HL-60 (cell line): ENCODE measurements at regions not wholly inside any gene's neighbourhood (a gene's known extent, or its start where the extent isn't known, plus 50 kb on each side); places are given as distances from the start of the nearest gene placed in this dataset.

Experiments
- DNase-seq, 2 experiments: peaks; one replicate each; pipeline ENCODE4 v3.0.0-alpha.2; 2010 to 2020; ENCODE audit warnings: low read depth in 1 of 2, low spot score in 1 of 2
- H3K27ac ChIP-seq: fragments of 250-450 bp; sonication (Bioruptor Pico); replicated peaks from 2 replicates; pipeline ENCODE4 v1.5.1; 2020; ENCODE audit warnings: mild to moderate bottlenecking, moderate library complexity
- H3K27me3 ChIP-seq: fragments of 250-450 bp; sonication (Bioruptor Pico); 2 replicates; pipeline ENCODE4 v1.5.1; 2021; ENCODE audit warnings: mild to moderate bottlenecking, moderate library complexity; ENCODE audit not compliant: insufficient read depth, poor library complexity, severe bottlenecking
- H3K4me3 ChIP-seq: replicated peaks from 2 replicates; pipeline ENCODE4 v1.5.1; 2011; ENCODE audit warnings: mild to moderate bottlenecking, control low read depth, low read length; ENCODE audit not compliant: insufficient read depth
- CTCF ChIP-seq: IDR thresholded peaks from one replicate; pipeline ENCODE4 v1.5.1; 2011; ENCODE audit warnings: low read length, control low read depth, inconsistent platforms; ENCODE audit not compliant: insufficient read depth
- GABPA ChIP-seq: IDR thresholded peaks from 2 replicates; pipeline ENCODE4 v1.6.1; 2012; ENCODE audit warnings: low read depth
- POLR2AphosphoS5 ChIP-seq: IDR thresholded peaks from 2 replicates; pipeline ENCODE4 v1.6.1; 2012; ENCODE audit warnings: low read depth
- SPI1 ChIP-seq: IDR thresholded peaks from 2 replicates; pipeline ENCODE4 v1.6.1; 2012; ENCODE audit warnings: low read depth, mild to moderate bottlenecking, borderline replicate concordance
- TF ChIP-seq, protein P1 (sequence below): IDR thresholded peaks from 2 replicates; pipeline ENCODE4 v1.6.1; 2012; ENCODE audit warnings: low read depth; ENCODE audit not compliant: insufficient replicate concordance

DNA sequence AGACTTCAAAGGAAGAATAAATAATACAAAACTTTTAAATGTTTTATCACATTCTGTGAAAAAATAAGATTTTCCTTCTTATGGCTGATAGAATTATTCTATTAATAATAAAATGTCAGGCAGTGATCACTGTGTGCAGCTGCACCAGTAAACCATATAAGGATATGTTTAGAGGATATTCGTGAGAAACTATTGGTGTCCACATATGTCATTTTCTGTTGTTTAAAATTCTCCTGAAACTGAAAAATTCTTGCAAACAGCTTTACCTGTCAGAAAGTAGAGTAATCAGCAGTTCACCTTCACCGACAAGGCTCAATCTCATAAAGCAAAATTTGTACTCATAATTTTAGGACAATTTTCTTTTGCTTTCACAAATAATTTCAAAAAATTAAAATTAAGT is 170.1 kb upstream of the KCNH7 start:
- TF ChIP-seq POLR2AphosphoS5: no peak
- no peak for TF ChIP-seq SPI1
- TF ChIP-seq, protein P1, sequence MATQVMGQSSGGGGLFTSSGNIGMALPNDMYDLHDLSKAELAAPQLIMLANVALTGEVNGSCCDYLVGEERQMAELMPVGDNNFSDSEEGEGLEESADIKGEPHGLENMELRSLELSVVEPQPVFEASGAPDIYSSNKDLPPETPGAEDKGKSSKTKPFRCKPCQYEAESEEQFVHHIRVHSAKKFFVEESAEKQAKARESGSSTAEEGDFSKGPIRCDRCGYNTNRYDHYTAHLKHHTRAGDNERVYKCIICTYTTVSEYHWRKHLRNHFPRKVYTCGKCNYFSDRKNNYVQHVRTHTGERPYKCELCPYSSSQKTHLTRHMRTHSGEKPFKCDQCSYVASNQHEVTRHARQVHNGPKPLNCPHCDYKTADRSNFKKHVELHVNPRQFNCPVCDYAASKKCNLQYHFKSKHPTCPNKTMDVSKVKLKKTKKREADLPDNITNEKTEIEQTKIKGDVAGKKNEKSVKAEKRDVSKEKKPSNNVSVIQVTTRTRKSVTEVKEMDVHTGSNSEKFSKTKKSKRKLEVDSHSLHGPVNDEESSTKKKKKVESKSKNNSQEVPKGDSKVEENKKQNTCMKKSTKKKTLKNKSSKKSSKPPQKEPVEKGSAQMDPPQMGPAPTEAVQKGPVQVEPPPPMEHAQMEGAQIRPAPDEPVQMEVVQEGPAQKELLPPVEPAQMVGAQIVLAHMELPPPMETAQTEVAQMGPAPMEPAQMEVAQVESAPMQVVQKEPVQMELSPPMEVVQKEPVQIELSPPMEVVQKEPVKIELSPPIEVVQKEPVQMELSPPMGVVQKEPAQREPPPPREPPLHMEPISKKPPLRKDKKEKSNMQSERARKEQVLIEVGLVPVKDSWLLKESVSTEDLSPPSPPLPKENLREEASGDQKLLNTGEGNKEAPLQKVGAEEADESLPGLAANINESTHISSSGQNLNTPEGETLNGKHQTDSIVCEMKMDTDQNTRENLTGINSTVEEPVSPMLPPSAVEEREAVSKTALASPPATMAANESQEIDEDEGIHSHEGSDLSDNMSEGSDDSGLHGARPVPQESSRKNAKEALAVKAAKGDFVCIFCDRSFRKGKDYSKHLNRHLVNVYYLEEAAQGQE: no peak
- TF ChIP-seq GABPA: no peak
- no peak for TF ChIP-seq CTCF
- Histone ChIP-seq H3K4me3 (no peak overlapping the region), H3K27me3 (no peaks in the 10 kb centered on the region), H3K27ac (no peak overlapping the region)
- no peak for DNase-seq

DNA sequence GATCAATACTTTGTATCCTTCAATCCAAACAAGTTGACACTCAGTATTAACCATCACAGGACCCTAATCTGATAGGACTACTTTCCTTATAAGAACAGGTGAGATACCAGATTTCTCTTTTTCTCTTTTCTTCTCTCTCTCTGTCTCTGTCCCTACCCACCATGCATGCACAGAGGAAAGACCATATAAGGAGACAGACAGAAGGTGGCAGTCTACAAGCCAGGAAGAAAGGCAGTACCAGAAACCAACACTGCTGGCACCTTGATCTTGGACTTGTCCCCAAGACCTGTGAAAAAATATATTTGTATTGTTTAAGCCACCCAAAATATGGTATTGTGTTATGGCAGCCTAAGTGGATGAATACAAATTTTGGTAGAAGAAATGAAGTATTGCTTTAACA is 156.2 kb upstream of the KCNH7 start:
- no peaks in the 10 kb centered on the region for H3K27me3 ChIP-seq
- no peak for DNase-seq
- H3K4me3 ChIP-seq: no peak overlapping the region
- H3K27ac ChIP-seq: no peak overlapping the region
- TF ChIP-seq, protein P1: no peak
- TF ChIP-seq POLR2AphosphoS5 (no peak), CTCF (no peak), SPI1 (no peak), GABPA (no peak)

DNA sequence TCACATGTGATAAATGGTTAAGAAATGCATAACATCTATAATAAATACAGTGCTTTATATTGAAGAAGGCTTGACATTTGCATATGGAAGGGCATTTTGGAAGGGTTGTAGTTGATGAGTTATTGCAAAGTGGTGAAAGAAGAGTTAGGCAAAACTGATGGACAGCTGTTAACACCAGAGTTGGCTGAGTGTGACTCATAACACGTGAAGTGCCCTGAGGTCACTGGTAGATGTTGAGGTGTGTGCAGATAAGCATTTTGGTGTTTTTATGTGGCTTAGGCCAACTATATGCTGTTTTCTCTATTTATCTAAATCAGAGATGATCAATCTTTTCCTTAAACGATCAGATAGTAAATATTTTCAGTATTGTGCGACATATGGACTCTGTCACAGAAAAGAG is 154.3 kb upstream of the KCNH7 start:
- H3K27me3 ChIP-seq: no peaks in the 10 kb centered on the region
- no peak overlapping the region for H3K4me3 ChIP-seq
- TF ChIP-seq, protein P1: no peak
- TF ChIP-seq POLR2AphosphoS5 (no peak), SPI1 (no peak), GABPA (no peak)
- DNase-seq: no peak
- no peak overlapping the region for H3K27ac ChIP-seq

- Histone ChIP-seq H3K27ac (no peak overlapping the region), H3K27me3 (no peaks in the 10 kb centered on the region), H3K4me3 (no peak overlapping the region)
- DNase-seq: no peak
- TF ChIP-seq GABPA: no peak
These were observed 150.9 kb upstream of the KCNH7 start for GRCh38 chr2:162989507-162989906.
